Ishikawa (cell line): ENCODE measurements at regions not wholly inside any gene's neighbourhood (a gene's known extent, or its start where the extent isn't known, plus 50 kb on each side); places are given as distances from the start of the nearest gene placed in this dataset.

Experiments used
- CEBPB ChIP-seq: IDR thresholded peaks from 2 replicates; pipeline ENCODE4 v1.6.1; 2012
- EGR1 ChIP-seq: IDR thresholded peaks from 2 replicates; pipeline ENCODE4 v1.6.1; 2012
- EP300 ChIP-seq: IDR thresholded peaks from 2 replicates; pipeline ENCODE4 v1.6.1; 2012; ENCODE audit warnings: borderline replicate concordance
- TAF1 ChIP-seq: IDR thresholded peaks from 2 replicates; pipeline ENCODE4 v1.6.1; 2012; ENCODE audit warnings: low read depth, mild to moderate bottlenecking
- TEAD4 ChIP-seq: IDR thresholded peaks from 2 replicates; pipeline ENCODE4 v1.6.1; 2012
- TF ChIP-seq, protein P1 (sequence below): IDR thresholded peaks from 2 replicates; pipeline ENCODE4 v1.6.1; 2012

GRCh38 chr10:113240736-113241135, 290.7 kb downstream of the TCF7L2 start:
- TF ChIP-seq, protein P1, sequence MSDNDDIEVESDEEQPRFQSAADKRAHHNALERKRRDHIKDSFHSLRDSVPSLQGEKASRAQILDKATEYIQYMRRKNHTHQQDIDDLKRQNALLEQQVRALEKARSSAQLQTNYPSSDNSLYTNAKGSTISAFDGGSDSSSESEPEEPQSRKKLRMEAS: no peak
- TF ChIP-seq CEBPB: no peak
- TF ChIP-seq TEAD4: no peak
- TF ChIP-seq EGR1: no peak
- TF ChIP-seq TAF1: no peak
- no peak for TF ChIP-seq EP300
